ENCODE measurements at regions not wholly inside any gene's neighbourhood (a gene's known extent, or its start where the extent isn't known, plus 50 kb on each side); places are given as distances from the start of the nearest gene placed in this dataset.

- Histone ChIP-seq H3K4me2 (no peak overlapping the region), H3K36me3 (ENCODE audit: insufficient read depth) (no peaks in the 10 kb centered on the region), H3K9ac (no peak overlapping the region), H4K20me1 (ENCODE audit: insufficient read depth) (no peaks in the 10 kb centered on the region), H3K4me1 (ENCODE audit: low read depth, poor library complexity, severe bottlenecking) (no peaks in the 10 kb centered on the region), H3K79me2 (ENCODE audit: insufficient read depth, low read depth) (no peaks in the 10 kb centered on the region), H3K4me3 (IDR thresholded peaks at IDR 0.05; ENCODE audit: insufficient read depth, low read depth, low read length) (no peak overlapping the region), H3K27ac (no peak overlapping the region), H3K27me3 (ENCODE audit: insufficient read depth, low read depth) (no peaks in the 10 kb centered on the region), H2AFZ (ENCODE audit: low read depth) (no peak overlapping the region)
- TF ChIP-seq CTCF (conservative IDR thresholded peaks at IDR 0.05; ENCODE audit: low read depth, low read length): no peak
Measured at GRCh38 chr12:87303396-87304012, 725.7 kb downstream of the C12orf50 start.

- no peak overlapping the region for H3K27ac ChIP-seq
- no peak overlapping the region for H2AFZ ChIP-seq (ENCODE audit: low read depth)
- no peak overlapping the region for H3K4me3 ChIP-seq (IDR thresholded peaks at IDR 0.05; ENCODE audit: insufficient read depth, low read depth, low read length)
- no peaks in the 10 kb centered on the region for H3K4me1 ChIP-seq (ENCODE audit: low read depth, poor library complexity, severe bottlenecking)
- no peak overlapping the region for H3K4me2 ChIP-seq
- H3K79me2 ChIP-seq (ENCODE audit: insufficient read depth, low read depth): no peaks in the 10 kb centered on the region
- no peak for TF ChIP-seq CTCF (conservative IDR thresholded peaks at IDR 0.05; ENCODE audit: low read depth, low read length)
- H3K9ac ChIP-seq: no peak overlapping the region
- no peaks in the 10 kb centered on the region for H3K36me3 ChIP-seq (ENCODE audit: insufficient read depth)
- H4K20me1 ChIP-seq (ENCODE audit: insufficient read depth): no peaks in the 10 kb centered on the region
- no peaks in the 10 kb centered on the region for H3K27me3 ChIP-seq (ENCODE audit: insufficient read depth, low read depth)
Measured at GRCh38 chr12:87302126-87302745, 727.0 kb downstream of the C12orf50 start.

- no peak for TF ChIP-seq CTCF (conservative IDR thresholded peaks at IDR 0.05; ENCODE audit: low read depth, low read length)
- Histone ChIP-seq H3K9ac (no peak overlapping the region), H3K4me1 (ENCODE audit: low read depth, poor library complexity, severe bottlenecking) (no peaks in the 10 kb centered on the region), H3K27ac (no peak overlapping the region), H3K4me2 (no peak overlapping the region), H3K27me3 (ENCODE audit: insufficient read depth, low read depth) (no peaks in the 10 kb centered on the region), H4K20me1 (ENCODE audit: insufficient read depth) (no peaks in the 10 kb centered on the region), H2AFZ (ENCODE audit: low read depth) (no peak overlapping the region), H3K36me3 (ENCODE audit: insufficient read depth) (no peaks in the 10 kb centered on the region), H3K4me3 (IDR thresholded peaks at IDR 0.05; ENCODE audit: insufficient read depth, low read depth, low read length) (no peak overlapping the region), H3K79me2 (ENCODE audit: insufficient read depth, low read depth) (no peaks in the 10 kb centered on the region)
Measured at GRCh38 chr12:87290505-87290904, 738.7 kb downstream of the C12orf50 start.

- H3K36me3 ChIP-seq (ENCODE audit: insufficient read depth): no peaks in the 10 kb centered on the region
- no peaks in the 10 kb centered on the region for H4K20me1 ChIP-seq (ENCODE audit: insufficient read depth)
- TF ChIP-seq CTCF (conservative IDR thresholded peaks at IDR 0.05; ENCODE audit: low read depth, low read length): no peak
- no peaks in the 10 kb centered on the region for H3K4me1 ChIP-seq (ENCODE audit: low read depth, poor library complexity, severe bottlenecking)
- no peak overlapping the region for H3K4me2 ChIP-seq
- H3K27ac ChIP-seq: no peak overlapping the region
- no peaks in the 10 kb centered on the region for H3K27me3 ChIP-seq (ENCODE audit: insufficient read depth, low read depth)
- H3K4me3 ChIP-seq (IDR thresholded peaks at IDR 0.05; ENCODE audit: insufficient read depth, low read depth, low read length): no peak overlapping the region
- H2AFZ ChIP-seq (ENCODE audit: low read depth): no peak overlapping the region
- H3K9ac ChIP-seq: no peak overlapping the region
- H3K79me2 ChIP-seq (ENCODE audit: insufficient read depth, low read depth): no peaks in the 10 kb centered on the region
Measured at GRCh38 chr12:87283886-87284285, 745.3 kb downstream of the C12orf50 start.

Data from KMS-11 (cell line).